Mesenchymal stem cell (in vitro differentiated cells and primary cell): ENCODE measurements at regions not wholly inside any gene's neighbourhood (a gene's known extent, or its start where the extent isn't known, plus 50 kb on each side); places are given as distances from the start of the nearest gene placed in this dataset.
"Not testable (repeated sequence)": the region's sequence is repeated elsewhere in the genome, so short reads cannot be mapped to it uniquely, and the experiment has no call there.

Source experiments
- DNase-seq: peaks from one replicate; pipeline ENCODE4 v3.0.0-alpha.2; 2013
- H2AFZ ChIP-seq: one replicate; pipeline ENCODE4 v1.6.1; 2013; ENCODE audit warnings: low read depth, mild to moderate bottlenecking, control low read depth, inconsistent platforms, low read length, moderate library complexity
- H2AK5ac ChIP-seq: 2 replicates; pipeline ENCODE4 v1.6.1; 2013; ENCODE audit warnings: low read length, moderate library complexity, mild to moderate bottlenecking, inconsistent platforms; ENCODE audit not compliant: severe bottlenecking
- H2BK120ac ChIP-seq: one replicate; pipeline ENCODE4 v1.6.1; 2013; ENCODE audit warnings: low read depth, mild to moderate bottlenecking, inconsistent platforms, low read length, moderate library complexity
- H2BK12ac ChIP-seq, 2 experiments: one replicate each; pipeline ENCODE4 v1.6.1; 2013; ENCODE audit warnings: inconsistent platforms in 2 of 2, low read length in 2 of 2, mild to moderate bottlenecking in 2 of 2, moderate library complexity in 2 of 2, control low read depth in 1 of 2
- H2BK15ac ChIP-seq: one replicate; pipeline ENCODE4 v1.6.1; 2013; ENCODE audit warnings: mild to moderate bottlenecking, low read depth, inconsistent platforms; ENCODE audit not compliant: poor library complexity, severe bottlenecking
- H2BK5ac ChIP-seq: 2 replicates; pipeline ENCODE4 v1.6.1; 2013; ENCODE audit warnings: low read depth, mild to moderate bottlenecking, low read length, control low read depth, inconsistent platforms; ENCODE audit not compliant: poor library complexity, severe bottlenecking
- H3K14ac ChIP-seq, 2 experiments: one replicate each; pipeline ENCODE4 v1.6.1; 2013; ENCODE audit warnings: inconsistent platforms in 2 of 2, low read length in 2 of 2, control low read depth in 1 of 2, mild to moderate bottlenecking in 1 of 2, moderate library complexity in 1 of 2
- H3K18ac ChIP-seq, 2 experiments: one replicate each; pipeline ENCODE4 v1.6.1; 2013; ENCODE audit warnings: inconsistent platforms in 2 of 2, low read length in 2 of 2, control low read depth in 1 of 2, low read depth in 1 of 2, mild to moderate bottlenecking in 1 of 2
- H3K23ac ChIP-seq, 2 experiments: one replicate each; pipeline ENCODE4 v1.6.1; 2013; ENCODE audit warnings: inconsistent platforms in 2 of 2, low read length in 2 of 2, mild to moderate bottlenecking in 2 of 2, moderate library complexity in 2 of 2, control low read depth in 1 of 2
- H3K27ac ChIP-seq: 2 replicates; pipeline ENCODE4 v1.5.1; 2013; ENCODE audit warnings: mild to moderate bottlenecking, moderate library complexity, low read length, control low read depth, inconsistent platforms; ENCODE audit not compliant: poor library complexity, severe bottlenecking
- H3K27me3 ChIP-seq, 2 experiments: 2 replicates each; pipeline versions ENCODE4 v1.6.1 to v1.7.0; 2013; ENCODE audit warnings: low read length in 2 of 2, mild to moderate bottlenecking in 2 of 2, moderate library complexity in 2 of 2, control low read depth in 1 of 2, inconsistent platforms in 1 of 2; ENCODE audit not compliant: control insufficient read depth in 1 of 2, insufficient read depth in 1 of 2
- H3K36me3 ChIP-seq, 2 experiments: 2 replicates each; pipeline versions ENCODE4 v1.6.1 to v1.7.0; 2013; ENCODE audit warnings: low read length in 2 of 2, control low read depth in 1 of 2, inconsistent platforms in 1 of 2, low read depth in 1 of 2, mild to moderate bottlenecking in 1 of 2; ENCODE audit not compliant: insufficient read depth in 2 of 2, control insufficient read depth in 1 of 2
- H3K4ac ChIP-seq, 2 experiments: one replicate each; pipeline ENCODE4 v1.6.1; 2013; ENCODE audit warnings: inconsistent platforms in 2 of 2, low read length in 2 of 2, mild to moderate bottlenecking in 2 of 2, moderate library complexity in 2 of 2, control low read depth in 1 of 2, low read depth in 1 of 2
- H3K4me1 ChIP-seq: 2 replicates; pipeline ENCODE4 v1.6.1; 2013; ENCODE audit warnings: low read depth, low read length, control low read depth; ENCODE audit not compliant: control insufficient read depth, insufficient read depth
- H3K4me2 ChIP-seq: 2 replicates; pipeline ENCODE4 v1.6.1; 2013; ENCODE audit warnings: low read length, mild to moderate bottlenecking, inconsistent platforms; ENCODE audit not compliant: poor library complexity, severe bottlenecking
- H3K4me3 ChIP-seq, 2 experiments: 2 replicates each; pipeline versions ENCODE4 v1.5.1 to v1.7.0; 2013; ENCODE audit warnings: low read length in 2 of 2, mild to moderate bottlenecking in 2 of 2, control low read depth in 1 of 2, low read depth in 1 of 2; ENCODE audit not compliant: insufficient read depth in 1 of 2
- H3K79me1 ChIP-seq: replicated peaks from 2 replicates; pipeline ENCODE4 v1.6.1; 2013; ENCODE audit warnings: mild to moderate bottlenecking, control low read depth, low read length, inconsistent platforms; ENCODE audit not compliant: poor library complexity, severe bottlenecking
- H3K9ac ChIP-seq: 2 replicates; pipeline ENCODE4 v1.7.0; 2013; ENCODE audit warnings: mild to moderate bottlenecking, low read length, moderate library complexity
- H3K9me3 ChIP-seq: 2 replicates; pipeline ENCODE4 v1.7.0; 2013; ENCODE audit warnings: mild to moderate bottlenecking, low read length; ENCODE audit not compliant: control insufficient read depth
- H4K8ac ChIP-seq: one replicate; pipeline ENCODE4 v1.6.1; 2013; ENCODE audit warnings: inconsistent platforms, mild to moderate bottlenecking, low read length, moderate library complexity
- H4K91ac ChIP-seq: one replicate; pipeline ENCODE4 v1.6.1; 2013; ENCODE audit warnings: mild to moderate bottlenecking, low read length, inconsistent platforms
- WGBS: methylation state at CpG from one replicate; pipeline ENCODE4 v1.1.7; 2013; ENCODE audit warnings: mixed read lengths; 5-methylcytosine and 5-hydroxymethylcytosine counted together

- no peak overlapping the region for H3K4me2 ChIP-seq
- no peaks in the 10 kb centered on the region for H3K27me3 ChIP-seq
- no peaks in the 10 kb centered on the region for H3K9me3 ChIP-seq
- H3K23ac ChIP-seq = no peak overlapping the region
- H3K18ac ChIP-seq = no peak overlapping the region
- H2BK120ac ChIP-seq = no peak overlapping the region
- H2AK5ac ChIP-seq = no peak overlapping the region
- no peak overlapping the region for H3K27ac ChIP-seq
- 89% methylated on average over 3 of the region's 4 CpGs for WGBS
- H3K79me1 ChIP-seq = no peaks in the 10 kb centered on the region
- no peak for DNase-seq
- no peak overlapping the region for H2BK5ac ChIP-seq
- H3K4me3 ChIP-seq = no peak overlapping the region
- H2AFZ ChIP-seq = no peak overlapping the region
- H4K91ac ChIP-seq = no peak overlapping the region
- no peaks in the 10 kb centered on the region for H3K36me3 ChIP-seq
- H3K4ac ChIP-seq = no peak overlapping the region
- H2BK15ac ChIP-seq = no peak overlapping the region
- no peak overlapping the region for H4K8ac ChIP-seq
- no peak overlapping the region for H3K9ac ChIP-seq
- no peak overlapping the region for H2BK12ac ChIP-seq
- no peak overlapping the region for H3K14ac ChIP-seq
- H3K4me1 ChIP-seq = no peaks in the 10 kb centered on the region
Observed at GRCh38 chr2:175595139-175595538, 406.9 kb downstream of the LNPK start.

DNA sequence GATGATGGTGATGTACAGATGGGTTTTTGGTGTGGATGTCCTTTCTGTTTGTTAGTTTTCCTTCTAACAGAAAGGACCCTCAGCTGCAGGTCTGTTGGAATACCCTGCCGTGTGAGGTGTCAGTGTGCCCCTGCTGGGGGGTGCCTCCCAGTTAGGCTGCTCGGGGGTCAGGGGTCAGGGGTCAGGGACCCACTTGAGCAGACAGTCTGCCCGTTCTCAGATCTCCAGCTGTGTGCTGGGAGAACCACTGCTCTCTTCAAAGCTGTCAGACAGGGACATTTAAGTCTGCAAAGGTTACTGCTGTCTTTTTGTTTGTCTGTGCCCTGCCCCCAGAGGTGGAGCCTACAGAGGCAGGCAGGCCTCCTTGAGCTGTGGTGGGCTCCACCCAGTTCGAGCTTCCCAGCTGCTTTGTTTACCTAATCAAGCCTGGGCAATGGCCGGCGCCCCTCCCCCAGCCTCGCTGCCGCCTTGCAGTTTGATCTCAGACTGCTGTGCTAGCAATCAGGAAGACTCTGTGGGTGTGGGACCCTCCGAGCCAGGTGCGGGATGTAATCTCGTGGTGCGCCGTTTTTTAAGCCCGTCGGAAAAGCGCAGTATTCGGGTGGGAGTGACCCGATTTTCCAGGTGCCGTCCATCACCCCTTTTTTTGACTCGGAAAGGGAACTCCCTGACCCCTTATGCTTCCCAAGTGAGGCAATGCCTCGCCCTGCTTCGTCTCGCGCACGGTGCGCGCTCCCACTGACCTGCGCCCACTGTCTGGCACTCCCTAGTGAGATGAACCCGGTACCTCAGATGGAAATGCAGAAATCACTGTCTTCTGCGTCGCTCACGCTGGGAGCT is 408.2 kb downstream of the LNPK start:
- H2BK15ac ChIP-seq, H3K4me3 ChIP-seq, H3K4ac ChIP-seq, H3K36me3 ChIP-seq, H2BK12ac ChIP-seq, H3K9me3 ChIP-seq, H3K23ac ChIP-seq, H3K79me1 ChIP-seq, H3K9ac ChIP-seq, H3K4me2 ChIP-seq, H2AK5ac ChIP-seq, H2AFZ ChIP-seq, DNase-seq, H2BK120ac ChIP-seq, H4K91ac ChIP-seq, H4K8ac ChIP-seq, H3K27me3 ChIP-seq, H3K18ac ChIP-seq, H3K27ac ChIP-seq, H3K4me1 ChIP-seq, H3K14ac ChIP-seq, H2BK5ac ChIP-seq: not testable (repeated sequence)
- WGBS = 58% methylated on average over 29 of the region's 32 CpGs

- not testable (repeated sequence) for H3K4me2 ChIP-seq, H3K9me3 ChIP-seq, H3K9ac ChIP-seq, H2BK15ac ChIP-seq, H3K14ac ChIP-seq, H3K4me1 ChIP-seq, H3K36me3 ChIP-seq, H3K4me3 ChIP-seq, DNase-seq, H4K91ac ChIP-seq, H2BK120ac ChIP-seq, H3K18ac ChIP-seq, H4K8ac ChIP-seq, H2AK5ac ChIP-seq, H2BK5ac ChIP-seq, H3K79me1 ChIP-seq, H2AFZ ChIP-seq, H2BK12ac ChIP-seq, H3K4ac ChIP-seq, H3K27me3 ChIP-seq, H3K23ac ChIP-seq, H3K27ac ChIP-seq
- no CpG with 5 or more reads among the region's 1 CpG for WGBS
Observed at GRCh38 chr2:175588213-175588612, 406.7 kb upstream of the ATP5MC3 start.

GRCh38 chr2:175585496-175585895 is 404.0 kb upstream of the ATP5MC3 start:
- no peak overlapping the region for H3K18ac ChIP-seq
- no peak overlapping the region for H2AFZ ChIP-seq
- no peak overlapping the region for H3K4me3 ChIP-seq
- no peak for DNase-seq
- no peaks in the 10 kb centered on the region for H3K9me3 ChIP-seq
- no peak overlapping the region for H2BK120ac ChIP-seq
- H2BK5ac ChIP-seq = no peak overlapping the region
- WGBS = no CpG with 5 or more reads among the region's 1 CpG
- H3K4me1 ChIP-seq = no peaks in the 10 kb centered on the region
- no peak overlapping the region for H3K4ac ChIP-seq
- H3K36me3 ChIP-seq = no peaks in the 10 kb centered on the region
- H4K91ac ChIP-seq = no peak overlapping the region
- no peak overlapping the region for H3K23ac ChIP-seq
- H2AK5ac ChIP-seq = no peak overlapping the region
- no peak overlapping the region for H2BK12ac ChIP-seq
- H4K8ac ChIP-seq = no peak overlapping the region
- no peak overlapping the region for H2BK15ac ChIP-seq
- H3K27me3 ChIP-seq = no peaks in the 10 kb centered on the region
- H3K14ac ChIP-seq = no peak overlapping the region
- no peak overlapping the region for H3K27ac ChIP-seq
- H3K79me1 ChIP-seq = no peaks in the 10 kb centered on the region
- no peak overlapping the region for H3K9ac ChIP-seq
- no peak overlapping the region for H3K4me2 ChIP-seq
